Activated CD4-positive, CD25-positive, alpha-beta regulatory T cell treated with anti-CD3 and anti-CD28 coated beads, Interleukin-2, amount 50 U/mL, for 24 hours (primary cell): ENCODE measurements at regions not wholly inside any gene's neighbourhood (a gene's known extent, or its start where the extent isn't known, plus 50 kb on each side); places are given as distances from the start of the nearest gene placed in this dataset.

Source experiments
- ATAC-seq, 2 donors: fragments of 150-1000 bp; cut with Tn5 transposase; one replicate each; pipeline ENCODE4 v1.10.0; 2021; ENCODE audit warnings: mild to moderate bottlenecking in 1 of 2, moderate library complexity in 1 of 2

DNA sequence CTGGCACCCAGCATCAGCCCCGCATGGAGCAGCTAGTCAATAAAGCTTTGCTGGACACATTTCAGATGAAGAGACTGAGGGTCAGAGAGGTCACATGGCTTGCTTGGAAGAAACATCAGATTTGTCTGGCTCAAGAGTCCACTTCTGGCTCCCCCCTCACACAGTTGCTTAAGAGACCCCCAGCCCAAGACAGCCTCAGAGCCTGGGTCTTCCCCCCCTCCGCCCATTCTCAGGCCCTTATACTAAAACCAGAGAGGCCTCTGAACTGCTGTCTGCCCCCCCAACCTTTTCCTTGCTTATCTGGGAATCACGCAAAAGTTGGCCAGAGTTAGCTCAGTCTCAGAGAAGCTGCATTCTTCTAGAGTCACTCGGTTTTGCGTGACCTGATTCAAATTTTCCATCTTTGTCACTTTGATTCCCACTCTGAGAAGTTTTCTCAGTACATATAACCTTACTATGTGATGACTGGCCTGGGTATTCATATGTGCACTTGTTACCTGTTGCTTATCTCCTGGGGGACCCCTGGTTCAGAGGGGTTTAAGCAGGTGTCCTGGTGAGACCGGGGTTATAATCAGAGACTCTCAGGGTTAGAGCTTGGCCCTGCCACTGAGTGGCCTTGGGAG lies 145.4 kb upstream of the IER5L start:
- no peak for ATAC-seq

- no peak for ATAC-seq
Observed at GRCh38 chr9:129322641-129323375, 144.7 kb upstream of the IER5L start.

GRCh38 chr9:129322022-129322621 lies 144.1 kb upstream of the IER5L start:
- no peak for ATAC-seq

DNA sequence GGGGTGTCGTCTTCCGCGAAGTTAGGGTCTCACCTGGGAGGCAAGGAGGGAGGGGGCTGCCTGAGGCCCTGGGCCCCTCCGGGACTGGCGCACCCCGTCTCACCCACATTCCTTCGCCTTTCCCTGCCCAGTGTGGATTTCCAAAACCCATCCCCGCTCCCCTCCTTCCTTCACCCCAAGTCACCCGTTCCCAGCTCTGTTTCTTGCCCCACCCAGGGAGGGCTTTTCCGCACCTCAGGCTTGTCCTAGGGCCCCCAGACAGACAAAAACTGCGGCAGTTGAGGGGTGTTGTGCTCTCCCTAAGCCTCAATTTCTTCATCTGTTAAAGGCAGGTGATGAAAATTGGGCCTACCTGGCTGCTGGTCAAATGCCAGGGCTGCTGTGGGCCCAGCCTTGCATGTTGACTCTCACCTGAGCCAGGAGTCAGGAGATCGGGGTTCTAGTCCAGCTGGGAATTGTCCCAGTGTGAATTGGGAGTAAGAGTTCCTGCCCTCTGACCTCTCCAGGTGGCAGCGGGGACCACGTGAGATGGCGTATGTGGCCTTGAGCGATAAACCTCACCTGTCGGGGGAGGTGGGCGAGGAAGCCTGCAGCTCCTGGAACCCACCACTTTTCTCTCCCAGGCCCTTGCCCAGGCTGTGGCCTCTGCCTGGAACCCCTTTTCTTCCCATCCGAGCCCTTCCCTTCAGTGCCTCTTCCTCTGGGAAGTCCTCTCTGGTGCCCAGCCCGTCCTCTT lies 143.4 kb upstream of the IER5L start:
- ATAC-seq = no peak

GRCh38 chr9:129320575-129321285 lies 142.7 kb upstream of the IER5L start:
- ATAC-seq = peak; percentile 87 to 91

DNA sequence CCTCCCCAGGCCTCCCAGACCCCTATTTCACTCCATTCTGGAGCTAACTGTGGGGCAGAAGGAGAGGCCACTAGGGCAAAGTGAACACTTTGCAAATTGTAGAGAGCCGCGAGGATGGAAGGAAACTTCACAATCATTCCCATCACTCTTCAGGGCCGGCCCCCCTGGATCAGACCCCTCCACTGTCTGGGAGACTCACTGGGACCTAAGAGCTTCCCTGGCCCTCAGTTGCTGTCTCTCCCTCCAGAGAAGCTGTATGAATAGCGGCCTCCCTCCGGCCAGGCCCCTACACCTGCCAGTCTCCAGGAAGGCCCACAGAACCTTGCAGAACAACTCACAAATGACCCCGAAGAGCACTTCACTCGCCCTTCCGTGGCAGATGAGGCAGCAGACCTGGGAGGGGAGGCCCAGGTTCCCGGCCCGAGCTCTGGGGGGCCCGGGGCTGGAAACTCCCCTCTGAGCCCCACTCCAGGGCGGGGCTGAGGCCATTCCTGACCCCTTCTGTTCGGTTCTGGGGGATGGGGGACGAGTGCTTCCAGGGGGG lies 141.9 kb upstream of the IER5L start:
- no peak for ATAC-seq

GRCh38 chr9:129319076-129319937 lies 141.2 kb upstream of the IER5L start:
- no peak for ATAC-seq

- no peak for ATAC-seq
Observed at GRCh38 chr9:129318121-129319075, 140.3 kb upstream of the IER5L start.

DNA sequence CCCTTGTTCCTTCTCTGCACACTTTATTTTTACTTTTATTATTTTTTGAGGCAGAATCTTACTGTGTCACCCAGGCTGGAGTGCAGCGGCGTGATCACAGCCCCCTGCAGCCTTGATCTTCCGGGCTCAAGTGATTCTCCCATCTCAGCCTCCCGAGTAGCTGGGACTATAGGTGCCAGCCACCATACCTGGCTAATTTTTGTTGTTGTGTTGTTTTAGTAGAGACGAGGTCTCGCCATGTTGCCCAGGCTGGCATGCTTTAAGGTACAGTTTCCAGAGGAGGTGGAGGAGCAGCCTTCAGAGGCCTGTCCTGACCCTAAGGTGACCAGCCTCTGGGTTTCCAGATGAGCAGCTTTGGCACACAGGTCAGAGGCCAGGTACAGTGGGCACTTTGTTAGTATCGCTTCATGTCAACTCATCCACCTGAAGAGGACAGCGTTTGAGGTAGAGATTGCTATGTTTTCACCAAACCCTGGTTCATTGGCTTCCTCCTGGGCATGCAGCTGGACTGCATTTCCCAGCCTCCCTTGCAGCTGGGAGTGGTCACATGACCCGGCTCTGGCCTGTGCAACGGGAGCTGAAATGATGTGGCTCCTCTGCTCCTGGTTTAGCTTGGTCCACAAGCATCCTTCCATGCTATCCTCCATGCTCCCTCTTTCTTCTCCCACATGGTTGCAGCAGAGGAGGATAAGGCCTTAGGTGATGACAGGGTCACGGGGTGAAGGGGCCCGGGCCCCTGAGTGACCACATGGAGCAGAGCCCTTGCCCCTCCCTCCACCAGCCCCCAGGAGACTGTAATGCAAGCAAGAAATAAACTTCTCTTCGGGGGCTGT lies 139.3 kb upstream of the IER5L start:
- no peak for ATAC-seq

DNA sequence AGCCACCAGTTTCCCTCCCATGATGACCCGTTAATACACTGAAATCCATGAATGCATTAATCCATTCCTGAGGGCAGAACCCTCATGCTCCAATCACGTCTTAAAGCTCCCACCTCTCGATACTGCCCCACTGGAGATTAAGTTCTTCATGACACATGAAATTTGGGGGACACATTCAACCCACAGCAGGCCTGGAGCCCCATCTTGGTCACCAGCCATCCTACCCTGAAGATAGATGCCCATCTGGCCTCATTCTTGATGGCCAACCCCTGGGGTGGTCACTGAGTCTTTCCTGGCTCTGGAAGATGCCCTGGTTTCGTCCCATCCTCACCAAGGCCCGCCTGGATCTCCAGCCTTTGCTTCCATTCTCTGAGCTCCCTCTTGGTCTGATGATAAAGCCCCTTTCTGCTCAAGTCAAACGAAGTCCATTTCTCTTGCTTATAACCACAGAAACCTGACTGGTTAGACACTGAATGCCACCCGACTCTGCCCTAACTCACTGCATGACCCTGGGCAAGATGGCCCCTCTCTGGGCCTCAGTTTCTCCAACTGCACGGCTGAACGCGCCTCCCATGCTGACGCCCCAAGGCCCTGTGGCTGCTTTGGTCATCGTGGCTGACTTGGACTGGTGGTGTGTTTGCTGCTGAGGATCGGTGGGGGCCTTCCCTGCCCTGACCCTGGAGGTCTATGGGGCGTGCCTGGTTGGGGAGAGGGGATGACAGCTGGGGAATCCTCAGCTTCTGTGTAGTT lies 138.4 kb upstream of the IER5L start:
- no peak for ATAC-seq

- ATAC-seq = no peak
Observed at GRCh38 chr9:129313331-129313955, 135.4 kb upstream of the IER5L start.

DNA sequence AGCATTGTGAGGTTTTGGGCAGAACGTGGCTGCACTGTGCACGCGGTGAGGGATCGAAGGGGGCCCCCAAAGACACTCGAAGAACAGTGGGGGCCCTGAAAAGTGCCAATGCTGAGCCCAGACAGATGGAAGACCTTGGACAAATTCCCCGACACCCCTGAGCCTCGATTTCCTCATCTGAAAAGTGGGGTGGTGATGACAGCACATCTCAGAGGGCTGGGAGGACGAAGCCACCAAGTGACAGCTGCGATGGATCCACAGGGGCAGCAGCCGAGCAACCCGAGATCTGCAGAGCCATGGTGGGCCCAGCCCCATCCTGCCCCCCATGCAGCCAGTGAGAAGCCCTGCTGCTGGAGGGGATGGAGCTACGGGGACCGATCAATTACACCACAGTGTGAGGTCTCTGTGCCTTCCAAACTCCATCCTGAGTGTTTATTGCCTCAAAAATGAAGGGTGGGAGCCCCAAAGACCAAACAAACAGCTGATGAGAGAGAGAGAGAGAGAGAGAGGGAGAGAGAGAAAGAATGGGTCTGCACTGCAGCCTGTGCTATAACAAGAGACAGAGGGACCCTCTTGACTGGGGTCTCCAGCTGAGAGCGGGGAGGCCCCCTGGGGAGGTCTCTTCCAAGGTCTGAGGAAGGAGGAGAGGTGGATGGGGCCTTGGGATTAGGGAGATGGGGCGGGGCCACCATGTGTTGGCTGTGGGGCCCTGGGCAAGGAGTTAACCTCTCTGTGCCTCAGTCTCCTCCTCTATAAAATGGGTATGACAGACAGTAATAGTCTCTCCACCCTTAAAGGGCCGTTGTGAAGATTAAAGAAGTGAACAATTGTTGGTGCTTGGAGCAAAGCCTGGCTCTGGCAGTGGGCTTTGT lies 134.4 kb upstream of the IER5L start:
- ATAC-seq = no peak

- no peak for ATAC-seq
Observed at GRCh38 chr9:129311643-129312042, 133.6 kb upstream of the IER5L start.

DNA sequence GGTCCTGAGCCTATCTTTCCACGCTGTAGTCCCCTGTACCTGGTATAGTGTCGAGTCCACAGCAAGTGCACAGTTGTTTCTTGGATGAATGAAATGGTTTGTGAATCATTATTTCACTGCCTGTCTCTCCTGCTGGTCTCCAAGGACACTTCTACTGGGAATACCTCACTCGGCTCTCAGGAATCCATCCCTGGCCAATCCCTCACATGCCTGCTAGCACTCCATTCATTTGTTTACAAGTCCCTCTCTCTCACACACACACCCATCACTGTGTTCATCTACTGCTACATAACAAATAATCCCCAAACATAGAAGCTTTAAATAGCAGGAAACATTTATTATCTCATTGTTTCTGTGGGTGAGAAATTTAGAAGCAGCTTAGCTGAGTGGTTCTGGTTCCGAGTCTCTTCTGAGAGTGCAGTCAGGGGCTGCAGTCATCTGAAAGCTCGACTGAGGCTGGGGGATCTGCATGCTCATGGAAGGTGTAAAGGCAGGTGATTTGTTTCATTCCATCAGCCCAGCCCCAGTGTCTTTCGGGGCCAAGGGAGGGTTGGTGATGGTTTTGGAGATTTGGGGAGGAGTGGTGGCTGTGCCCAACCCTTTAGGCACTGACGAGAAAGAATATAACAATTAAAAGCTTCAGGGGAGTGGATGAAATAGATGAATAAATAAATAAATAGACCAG lies 132.7 kb upstream of the IER5L start:
- no peak for ATAC-seq

- ATAC-seq = no peak
Observed at GRCh38 chr9:129309906-129310305, 131.8 kb upstream of the IER5L start.

DNA sequence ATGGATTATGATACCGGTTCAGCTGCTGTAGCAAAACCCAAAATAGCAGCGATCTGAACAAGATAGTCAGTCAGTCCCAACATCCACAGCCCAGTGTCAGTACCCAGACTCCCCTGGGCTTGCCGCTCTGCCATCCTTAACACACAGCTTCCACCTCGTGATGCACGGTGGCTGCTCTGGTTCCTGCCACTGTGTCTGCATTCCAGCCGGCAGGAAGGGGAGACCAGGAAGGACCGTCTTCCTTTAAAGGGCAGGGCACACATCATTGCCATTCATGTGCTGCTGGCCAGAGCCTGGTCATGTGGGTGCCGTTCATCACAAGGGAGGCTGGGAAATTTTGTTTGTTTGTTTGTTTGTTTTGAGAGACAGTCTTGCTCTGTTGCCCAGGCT lies 131.0 kb upstream of the IER5L start:
- no peak for ATAC-seq
